CD4-positive, alpha-beta T cell treated with Interleukin-12 subunit alpha and Interleukin-12 subunit beta, for 1 hour (primary cell): ENCODE measurements at regions not wholly inside any gene's neighbourhood (a gene's known extent, or its start where the extent isn't known, plus 50 kb on each side); places are given as distances from the start of the nearest gene placed in this dataset.

Experiments used
- DNase-seq: peaks from one replicate; pipeline ENCODE4 v3.0.0-alpha.2; 2020

GRCh38 chr18:32542221-32542798, 71.6 kb upstream of the GAREM1 start:
- DNase-seq: no peak

- DNase-seq: no peak
These were observed 60.4 kb upstream of the GAREM1 start for GRCh38 chr18:32530947-32531651.

- no peak for DNase-seq
These were observed 59.2 kb upstream of the GAREM1 start for GRCh38 chr18:32529722-32530420.

- no peak for DNase-seq
These were observed 50.1 kb upstream of the GAREM1 start for GRCh38 chr18:32520771-32521170.
